ENCODE measurements at regions not wholly inside any gene's neighbourhood (a gene's known extent, or its start where the extent isn't known, plus 50 kb on each side); places are given as distances from the start of the nearest gene placed in this dataset.
A peak's percentile ranks its signal among the peaks of the same experiment; 100 is the strongest.

DNA sequence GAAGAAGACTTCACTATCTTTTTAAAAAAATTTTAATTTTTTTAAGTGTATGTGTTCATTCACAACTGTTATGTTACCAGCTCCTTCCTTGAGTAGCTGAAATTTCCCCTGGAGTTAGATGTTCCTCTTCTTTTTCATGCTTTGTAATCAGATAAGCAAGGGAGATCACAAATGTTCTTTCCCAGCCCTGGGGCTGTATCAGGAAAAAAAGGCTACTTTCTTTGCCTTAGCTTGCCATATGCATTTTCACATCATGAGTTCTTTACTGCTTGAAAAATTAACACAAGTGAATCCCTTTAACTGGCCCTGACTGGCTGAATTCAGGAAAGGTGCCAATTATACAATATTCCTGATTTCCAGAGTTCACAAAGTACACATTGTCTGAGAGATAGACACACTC lies 353.2 kb upstream of the ATP11B start:
- intact Hi-C loops (cut with micrococcal nuclease; ENCODE audit: unreplicated experiment) = no loop called here
- ChIA-PET POLR2A (interaction anchor here (1.0 kb wide), 1 partner anchor 16 kb away, joined by 4 read pairs; no protein-coding TSS in a partner anchor), CTCF (ENCODE audit: unreplicated experiment) (no interaction called here)
- no peaks in the 10 kb centered on the region for H3K36me3 ChIP-seq (ENCODE audit: insufficient read depth, low read length)
- H3K9me3 ChIP-seq (ENCODE audit: low read length) = no peaks in the 10 kb centered on the region; the same call in 1 of the 2 replicates
- H3K27ac ChIP-seq (ENCODE audit: low read depth, low read length, poor library complexity, severe bottlenecking) = no peak overlapping the region
- no TSS peak for BruUV-seq (replicated peaks)
- TF ChIP-seq EZH2phosphoT487 (IDR thresholded peaks at IDR 0.05; ENCODE audit: borderline replicate concordance, low read depth, low read length) = no peak
- TF ChIP-seq, protein P1, sequence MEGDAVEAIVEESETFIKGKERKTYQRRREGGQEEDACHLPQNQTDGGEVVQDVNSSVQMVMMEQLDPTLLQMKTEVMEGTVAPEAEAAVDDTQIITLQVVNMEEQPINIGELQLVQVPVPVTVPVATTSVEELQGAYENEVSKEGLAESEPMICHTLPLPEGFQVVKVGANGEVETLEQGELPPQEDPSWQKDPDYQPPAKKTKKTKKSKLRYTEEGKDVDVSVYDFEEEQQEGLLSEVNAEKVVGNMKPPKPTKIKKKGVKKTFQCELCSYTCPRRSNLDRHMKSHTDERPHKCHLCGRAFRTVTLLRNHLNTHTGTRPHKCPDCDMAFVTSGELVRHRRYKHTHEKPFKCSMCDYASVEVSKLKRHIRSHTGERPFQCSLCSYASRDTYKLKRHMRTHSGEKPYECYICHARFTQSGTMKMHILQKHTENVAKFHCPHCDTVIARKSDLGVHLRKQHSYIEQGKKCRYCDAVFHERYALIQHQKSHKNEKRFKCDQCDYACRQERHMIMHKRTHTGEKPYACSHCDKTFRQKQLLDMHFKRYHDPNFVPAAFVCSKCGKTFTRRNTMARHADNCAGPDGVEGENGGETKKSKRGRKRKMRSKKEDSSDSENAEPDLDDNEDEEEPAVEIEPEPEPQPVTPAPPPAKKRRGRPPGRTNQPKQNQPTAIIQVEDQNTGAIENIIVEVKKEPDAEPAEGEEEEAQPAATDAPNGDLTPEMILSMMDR (conservative IDR thresholded peaks at IDR 0.05; ENCODE audit: low read length) = no peak
- H3K4me1 ChIP-seq (ENCODE audit: insufficient read depth, low read length, poor library complexity, severe bottlenecking) = no peaks in the 10 kb centered on the region
- H4K20me1 ChIP-seq (ENCODE audit: insufficient read depth, low read length) = no peaks in the 10 kb centered on the region
- no peak overlapping the region for H3K4me3 ChIP-seq (ENCODE audit: low read depth, low read length, poor library complexity, severe bottlenecking)
- no peak for DNase-seq (ENCODE audit: low spot score)
- H3K4me2 ChIP-seq (ENCODE audit: low read length) = no peak overlapping the region
- H3K79me2 ChIP-seq (ENCODE audit: insufficient read depth, low read depth, low read length) = no peaks in the 10 kb centered on the region
- H3K9me2 ChIP-seq (ENCODE audit: insufficient read depth, low read length) = no peaks in the 10 kb centered on the region
- no peak overlapping the region for H2AFZ ChIP-seq (ENCODE audit: low read length)

DNA sequence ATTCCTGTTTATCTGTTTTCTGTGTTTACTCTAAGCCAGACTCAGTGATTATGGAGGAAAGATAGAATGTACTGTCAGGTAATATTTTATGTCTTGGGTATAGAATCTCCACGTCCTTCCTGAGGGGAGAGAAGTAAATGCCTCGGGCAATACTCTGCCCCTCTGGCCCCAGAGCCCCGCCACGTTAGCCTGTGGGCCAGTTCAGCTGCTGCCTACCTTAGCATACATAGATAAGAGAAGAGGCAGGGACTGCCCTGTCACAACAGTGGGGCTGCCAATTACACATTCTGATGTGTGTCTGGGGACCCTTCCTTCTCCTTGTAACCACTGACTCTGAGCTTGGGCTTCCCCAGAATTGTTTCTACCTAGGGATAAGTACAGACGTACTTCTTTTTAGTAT lies 347.7 kb upstream of the ATP11B start:
- TF ChIP-seq, protein P1 (conservative IDR thresholded peaks at IDR 0.05; ENCODE audit: low read length) = no peak
- TF ChIP-seq EZH2phosphoT487 (IDR thresholded peaks at IDR 0.05; ENCODE audit: borderline replicate concordance, low read depth, low read length) = no peak
- no peak overlapping the region for H3K4me3 ChIP-seq (ENCODE audit: low read depth, low read length, poor library complexity, severe bottlenecking)
- no peaks in the 10 kb centered on the region for H3K36me3 ChIP-seq (ENCODE audit: insufficient read depth, low read length)
- no peaks in the 10 kb centered on the region; the same call in 1 of the 2 replicates for H3K9me3 ChIP-seq (ENCODE audit: low read length)
- ChIA-PET POLR2A (interaction anchor here (0.6 to 1.5 kb wide), 4 partner anchors 9 to 261 kb away, joined by 3 to 7 read pairs (median 4); no protein-coding TSS in a partner anchor), CTCF (ENCODE audit: unreplicated experiment) (no interaction called here)
- no peaks in the 10 kb centered on the region for H4K20me1 ChIP-seq (ENCODE audit: insufficient read depth, low read length)
- no peaks in the 10 kb centered on the region for H3K9me2 ChIP-seq (ENCODE audit: insufficient read depth, low read length)
- DNase-seq (ENCODE audit: low spot score) = no peak
- no peak overlapping the region for H3K27ac ChIP-seq (ENCODE audit: low read depth, low read length, poor library complexity, severe bottlenecking)
- no peaks in the 10 kb centered on the region for H3K4me1 ChIP-seq (ENCODE audit: insufficient read depth, low read length, poor library complexity, severe bottlenecking)
- no peaks in the 10 kb centered on the region for H3K79me2 ChIP-seq (ENCODE audit: insufficient read depth, low read depth, low read length)
- no peak overlapping the region for H3K4me2 ChIP-seq (ENCODE audit: low read length)
- intact Hi-C loops (cut with micrococcal nuclease; ENCODE audit: unreplicated experiment) = no loop called here
- H2AFZ ChIP-seq (ENCODE audit: low read length) = peak overlapping the region; percentile 18; the same call in 1 of the 2 replicates
- no TSS peak for BruUV-seq (replicated peaks)

GRCh38 chr3:182450942-182451787 lies 342.1 kb upstream of the ATP11B start:
- CTCF ChIA-PET (ENCODE audit: unreplicated experiment) = no interaction called here
- H3K79me2 ChIP-seq (ENCODE audit: insufficient read depth, low read depth, low read length) = no peaks in the 10 kb centered on the region
- H3K4me3 ChIP-seq (ENCODE audit: low read depth, low read length, poor library complexity, severe bottlenecking) = no peak overlapping the region
- intact Hi-C loops (cut with micrococcal nuclease; ENCODE audit: unreplicated experiment) = no loop called here
- no peak overlapping the region for H3K27ac ChIP-seq (ENCODE audit: low read depth, low read length, poor library complexity, severe bottlenecking)
- peak overlapping the region; percentile 65 for H2AFZ ChIP-seq (ENCODE audit: low read length)
- no peaks in the 10 kb centered on the region; the same call in 1 of the 2 replicates for H3K36me3 ChIP-seq (ENCODE audit: insufficient read depth, low read length)
- POLR2A ChIA-PET = interaction anchor here (0.5 to 2.6 kb wide), 12 partner anchors 9 to 504 kb away, joined by 3 to 12 read pairs (median 4); no protein-coding TSS in a partner anchor
- H3K9me3 ChIP-seq (ENCODE audit: low read length) = peaks cover 12% of the 10 kb centered on the region; the same call in 1 of the 2 replicates
- no peaks in the 10 kb centered on the region for H3K9me2 ChIP-seq (ENCODE audit: insufficient read depth, low read length)
- DNase-seq (ENCODE audit: low spot score) = no peak
- no TSS peak for BruUV-seq (replicated peaks)
- H3K4me2 ChIP-seq (ENCODE audit: low read length) = no peak overlapping the region
- H3K4me1 ChIP-seq (ENCODE audit: insufficient read depth, low read length, poor library complexity, severe bottlenecking) = peaks cover 9% of the 10 kb centered on the region
- no peak for TF ChIP-seq EZH2phosphoT487 (IDR thresholded peaks at IDR 0.05; ENCODE audit: borderline replicate concordance, low read depth, low read length)
- TF ChIP-seq, protein P1 (conservative IDR thresholded peaks at IDR 0.05; ENCODE audit: low read length) = no peak
- H4K20me1 ChIP-seq (ENCODE audit: insufficient read depth, low read length) = no peaks in the 10 kb centered on the region
